ENCODE measurements at regions not wholly inside any gene's neighbourhood (a gene's known extent, or its start where the extent isn't known, plus 50 kb on each side); places are given as distances from the start of the nearest gene placed in this dataset.

- TF ChIP-seq CTCF (IDR thresholded peaks at IDR 0.05): no peak
- no peak for TF ChIP-seq POLR2A (IDR thresholded peaks at IDR 0.05)
These were observed 74.4 kb upstream of the ZXDA start for GRCh38 chrX:57984620-57985019.

Measured in body of pancreas (tissue), 4 donors.